LNCAP (cell line): ENCODE measurements at regions not wholly inside any gene's neighbourhood (a gene's known extent, or its start where the extent isn't known, plus 50 kb on each side); places are given as distances from the start of the nearest gene placed in this dataset.

Experiments used
- TF ChIP-seq, protein P1 (sequence below): fragments of 450-650 bp; IDR thresholded peaks from 2 replicates; pipeline ENCODE4 v1.5.1; 2017; ENCODE audit warnings: mild to moderate bottlenecking

DNA sequence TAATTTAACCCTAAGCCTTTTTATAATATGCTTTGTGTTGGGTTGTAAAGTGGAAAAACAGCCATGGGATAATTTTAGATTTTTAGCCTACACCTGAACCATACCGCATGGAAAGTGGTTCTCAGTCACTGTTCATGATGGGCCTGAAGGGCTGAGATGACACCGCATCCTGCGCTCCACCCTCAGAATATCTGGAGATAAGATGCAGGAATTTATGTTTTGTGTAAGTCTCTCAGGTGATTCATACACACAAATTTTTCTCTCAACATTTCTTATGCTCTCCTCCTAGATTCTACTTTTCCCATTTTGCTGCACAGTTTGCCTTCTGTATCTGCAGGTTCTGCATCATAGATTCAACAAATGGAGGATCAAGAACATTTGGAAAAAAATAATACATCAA lies 191.3 kb upstream of the PHACTR1 start:
- TF ChIP-seq, protein P1, sequence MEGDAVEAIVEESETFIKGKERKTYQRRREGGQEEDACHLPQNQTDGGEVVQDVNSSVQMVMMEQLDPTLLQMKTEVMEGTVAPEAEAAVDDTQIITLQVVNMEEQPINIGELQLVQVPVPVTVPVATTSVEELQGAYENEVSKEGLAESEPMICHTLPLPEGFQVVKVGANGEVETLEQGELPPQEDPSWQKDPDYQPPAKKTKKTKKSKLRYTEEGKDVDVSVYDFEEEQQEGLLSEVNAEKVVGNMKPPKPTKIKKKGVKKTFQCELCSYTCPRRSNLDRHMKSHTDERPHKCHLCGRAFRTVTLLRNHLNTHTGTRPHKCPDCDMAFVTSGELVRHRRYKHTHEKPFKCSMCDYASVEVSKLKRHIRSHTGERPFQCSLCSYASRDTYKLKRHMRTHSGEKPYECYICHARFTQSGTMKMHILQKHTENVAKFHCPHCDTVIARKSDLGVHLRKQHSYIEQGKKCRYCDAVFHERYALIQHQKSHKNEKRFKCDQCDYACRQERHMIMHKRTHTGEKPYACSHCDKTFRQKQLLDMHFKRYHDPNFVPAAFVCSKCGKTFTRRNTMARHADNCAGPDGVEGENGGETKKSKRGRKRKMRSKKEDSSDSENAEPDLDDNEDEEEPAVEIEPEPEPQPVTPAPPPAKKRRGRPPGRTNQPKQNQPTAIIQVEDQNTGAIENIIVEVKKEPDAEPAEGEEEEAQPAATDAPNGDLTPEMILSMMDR = no peak

DNA sequence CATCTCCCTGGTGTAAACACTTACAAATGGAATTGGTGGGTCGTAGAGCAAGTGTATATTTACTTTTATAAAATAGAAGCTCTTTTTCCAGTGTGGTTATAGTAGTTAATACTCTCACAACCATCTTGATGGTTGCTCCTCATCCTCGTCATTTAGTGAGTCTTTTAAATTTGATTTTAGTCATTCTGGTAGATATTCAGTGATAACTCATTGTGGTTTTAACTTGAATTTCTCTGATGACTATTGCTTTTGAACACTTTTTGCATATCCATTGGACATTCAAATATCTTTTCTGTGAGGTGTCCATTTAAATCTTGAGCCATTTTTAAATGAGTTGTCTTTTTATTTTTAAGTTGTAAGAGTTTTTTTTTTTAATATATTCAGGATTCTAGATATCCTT lies 189.2 kb upstream of the PHACTR1 start:
- TF ChIP-seq, protein P1 = no peak

DNA sequence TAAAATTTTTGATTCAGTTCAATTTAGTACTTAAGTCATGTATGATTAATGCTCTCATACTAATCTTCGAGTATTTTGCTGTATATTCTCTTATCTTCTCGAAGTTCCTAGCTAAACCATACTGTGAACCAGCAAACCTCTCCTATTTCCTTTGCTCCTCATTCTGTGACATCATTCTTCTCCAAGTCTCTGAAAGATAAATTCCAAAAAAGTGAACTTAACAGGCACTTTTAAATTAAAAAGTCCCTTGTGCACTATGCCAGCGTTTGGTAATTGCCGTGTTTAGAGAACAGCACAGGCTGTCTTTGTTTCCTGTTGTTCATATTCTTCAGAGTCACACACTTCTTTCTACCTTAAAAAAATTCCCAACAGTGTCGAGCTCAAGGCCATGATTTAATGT lies 188.4 kb upstream of the PHACTR1 start:
- TF ChIP-seq, protein P1 = no peak

DNA sequence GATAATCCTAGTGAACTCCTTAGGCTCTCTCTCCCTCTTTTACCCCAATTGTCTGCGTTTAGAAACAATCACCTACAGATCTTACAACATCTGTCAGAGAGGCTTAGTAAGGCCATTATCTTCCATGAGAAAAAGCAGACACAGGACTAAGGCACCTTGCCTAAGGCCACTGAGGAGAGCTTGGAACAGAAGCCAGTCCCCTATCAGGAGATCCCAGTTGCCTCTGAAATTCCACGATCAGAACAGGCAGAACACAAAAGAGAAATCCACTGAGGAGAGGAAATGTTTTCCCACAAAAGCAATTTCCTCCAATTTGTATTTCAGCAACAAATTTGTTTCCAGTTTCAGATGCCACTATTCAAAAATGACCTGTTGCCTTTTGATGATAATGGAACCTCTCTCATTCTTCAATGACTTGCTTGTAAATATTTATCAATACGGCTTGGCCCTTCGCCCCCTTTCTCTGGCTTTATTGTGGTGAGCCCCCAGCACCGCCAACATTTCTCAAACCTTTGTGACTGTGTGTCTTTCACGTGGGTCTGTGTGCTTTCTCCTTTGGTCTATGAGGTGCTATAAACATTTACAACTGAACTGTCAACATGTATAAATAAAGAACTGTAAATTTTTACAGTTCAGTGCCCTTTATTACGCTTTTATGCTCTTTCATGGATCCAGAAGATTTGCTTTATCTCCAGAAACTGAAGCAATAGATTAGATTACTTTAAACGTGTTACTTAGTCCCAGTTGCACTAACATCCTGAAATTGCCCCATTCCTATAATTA lies 187.8 kb upstream of the PHACTR1 start:
- TF ChIP-seq, protein P1 = no peak

DNA sequence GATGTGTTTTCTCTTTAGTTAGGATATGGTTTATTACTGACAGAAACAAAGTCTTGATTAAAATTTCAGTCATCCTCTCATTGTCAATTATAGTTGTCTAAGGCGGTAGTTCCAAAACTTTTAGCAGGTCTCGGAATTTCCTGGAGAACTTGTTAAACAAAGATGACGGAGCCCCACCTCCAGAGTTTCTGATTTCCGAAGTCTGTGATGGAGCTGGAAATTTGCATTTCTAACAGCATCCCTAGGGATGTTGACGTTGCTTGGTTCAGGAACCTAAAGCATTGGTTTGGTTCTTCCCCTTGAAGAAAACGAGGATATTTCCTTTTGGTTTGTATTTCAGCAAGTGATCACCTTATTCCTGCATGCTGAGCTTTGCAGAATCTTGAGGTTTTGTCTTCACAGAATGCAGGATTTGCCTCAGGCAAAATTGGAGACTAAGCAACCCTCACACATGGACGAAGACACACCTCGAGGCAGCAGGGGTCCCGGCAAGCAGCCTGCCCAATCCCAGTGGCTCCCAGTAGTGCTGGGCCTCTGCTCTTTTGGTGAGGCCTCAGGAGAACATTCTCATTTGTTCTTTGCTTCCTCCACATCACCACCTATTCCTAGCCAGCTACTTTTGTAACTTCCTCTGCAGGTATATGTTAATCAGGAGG lies 187.1 kb upstream of the PHACTR1 start:
- TF ChIP-seq, protein P1 = no peak

DNA sequence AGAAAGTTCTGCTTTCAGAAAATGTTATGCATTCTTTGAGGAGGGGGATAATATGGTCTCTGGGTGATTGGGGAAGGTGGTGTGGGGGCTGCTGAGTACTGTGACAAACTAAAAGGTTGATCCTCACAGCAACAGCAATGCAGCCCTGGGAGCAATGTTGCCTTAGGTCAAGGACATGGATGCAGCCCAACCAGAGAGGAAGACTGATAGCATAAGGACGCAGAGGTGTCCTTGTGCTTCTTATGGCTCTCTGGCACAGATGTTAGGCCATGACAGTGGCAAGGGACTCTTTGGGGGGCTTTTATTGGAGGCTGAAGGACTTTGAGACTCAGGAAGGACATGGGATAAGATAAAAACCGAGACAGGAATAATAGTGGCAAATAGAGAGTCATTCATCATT lies 186.2 kb upstream of the PHACTR1 start:
- TF ChIP-seq, protein P1 = no peak

DNA sequence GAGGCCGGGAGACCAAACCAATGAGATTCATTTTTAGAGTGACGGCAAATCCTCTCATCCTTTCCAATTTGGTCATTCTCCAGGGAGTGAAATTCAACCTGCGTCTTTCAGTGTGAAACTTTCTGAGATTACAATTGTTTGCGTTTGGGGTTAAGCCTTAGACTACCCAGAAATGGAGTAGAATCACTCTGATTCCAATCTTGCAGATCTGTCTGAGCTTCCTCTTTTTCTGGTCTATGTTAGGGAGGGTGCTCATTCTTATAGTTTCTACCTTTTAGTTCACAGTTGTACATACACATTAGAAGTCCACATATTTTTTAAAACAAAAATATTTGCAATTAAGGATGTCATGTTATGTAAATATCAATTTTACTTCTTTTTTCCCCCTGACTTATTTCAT lies 183.0 kb upstream of the PHACTR1 start:
- TF ChIP-seq, protein P1 = no peak
